A673 (cell line): ENCODE measurements at regions not wholly inside any gene's neighbourhood (a gene's known extent, or its start where the extent isn't known, plus 50 kb on each side); places are given as distances from the start of the nearest gene placed in this dataset.

Experiments
- BruUV-seq: library from RNA; stranded (reverse); fragments of 400-500 nt; replicated peaks from 2 replicates; lab custom pipeline; 2021; lab: Mats Ljungman, UMichigan
- CTCF ChIA-PET: fragments of 300-600 bp; sonication (Branson Sonifier 250); formaldehyde crosslinking; loops from one replicate; lab custom pipeline; 2022; ENCODE audit warnings: antibody characterized with exemption; lab: Charles Lee
- POLR2A ChIA-PET: fragments of 300-600 bp; sonication (Branson Sonifier 250); formaldehyde crosslinking; loops from one replicate; lab custom pipeline; 2022; ENCODE audit warnings: antibody characterized with exemption; ENCODE audit not compliant: low non-redundant PET; lab: Charles Lee
- DNase-seq: peaks from one replicate; pipeline ENCODE4 v3.0.0-alpha.2; 2015; ENCODE audit warnings: low spot score
- H3K27ac ChIP-seq: fragments of 200-600 bp; sonication (generic); 2 replicates; pipeline ENCODE4 v1.5.1; 2016; ENCODE audit warnings: mixed run types, low read depth, mild to moderate bottlenecking, mixed read lengths, antibody characterized with exemption, low read length; ENCODE audit not compliant: poor library complexity, severe bottlenecking
- H3K27me3 ChIP-seq: fragments of 200-600 bp; sonication (generic); replicated peaks from 2 replicates; pipeline ENCODE4 v1.6.1; 2017; ENCODE audit warnings: mixed run types, low read depth, mild to moderate bottlenecking, mixed read lengths, antibody characterized with exemption, low read length; ENCODE audit not compliant: insufficient read depth, poor library complexity
- H3K36me3 ChIP-seq: fragments of 200-600 bp; sonication (generic); 2 replicates; pipeline ENCODE4 v1.6.1; 2016; ENCODE audit warnings: mixed run types, mild to moderate bottlenecking, mixed read lengths, antibody characterized with exemption, low read length; ENCODE audit not compliant: insufficient read depth, poor library complexity, severe bottlenecking
- H3K4me1 ChIP-seq: fragments of 200-600 bp; sonication (generic); 2 replicates; pipeline ENCODE4 v1.6.1; 2017; ENCODE audit warnings: mixed run types, mild to moderate bottlenecking, mixed read lengths, antibody characterized with exemption, low read length; ENCODE audit not compliant: insufficient read depth, poor library complexity, severe bottlenecking
- H3K4me3 ChIP-seq: fragments of 200-600 bp; sonication (generic); 2 replicates; pipeline ENCODE4 v1.5.1; 2016; ENCODE audit warnings: low read depth, mixed run types, mild to moderate bottlenecking, mixed read lengths, low read length; ENCODE audit not compliant: poor library complexity, severe bottlenecking
- H3K9me3 ChIP-seq: fragments of 200-600 bp; sonication (generic); 2 replicates; pipeline ENCODE4 v1.6.1; 2016; ENCODE audit warnings: mixed run types, low read depth, mild to moderate bottlenecking, mixed read lengths, antibody characterized with exemption, low read length; ENCODE audit not compliant: poor library complexity, severe bottlenecking
- CTCF ChIP-seq: fragments of 300-800, 200-600 bp; sonication (generic); conservative IDR thresholded peaks from 2 replicates; pipeline ENCODE4 v1.5.1; 2017; ENCODE audit warnings: low read depth, mild to moderate bottlenecking, antibody characterized with exemption, low read length, moderate library complexity, mixed read lengths
- EZH2 ChIP-seq: fragments of 200-600 bp; sonication (generic); IDR thresholded peaks from 2 replicates; pipeline ENCODE4 v1.6.1; 2017; ENCODE audit warnings: borderline replicate concordance, low read depth, mild to moderate bottlenecking, mixed read lengths, antibody characterized with exemption, low read length; ENCODE audit not compliant: poor library complexity, severe bottlenecking
- intact Hi-C: fragments of 100-400 bp; cut with micrococcal nuclease; formaldehyde crosslinking; loops from one replicate; pipeline ENCODE4 v1.10.0; 2022; ENCODE audit not compliant: unreplicated experiment

- ChIA-PET CTCF (no interaction called here), POLR2A (no interaction called here)
- no TSS peak for BruUV-seq
- no peak for DNase-seq
- peak overlapping the region; percentile 36 for H3K4me3 ChIP-seq
- intact Hi-C loops = no loop called here
- no peaks in the 10 kb centered on the region for H3K4me1 ChIP-seq
- H3K27ac ChIP-seq = no peak overlapping the region
- TF ChIP-seq CTCF = no peak
- H3K36me3 ChIP-seq = no peaks in the 10 kb centered on the region
- H3K27me3 ChIP-seq = peaks cover 47% of the 10 kb centered on the region
- H3K9me3 ChIP-seq = no peaks in the 10 kb centered on the region
These were observed 750.7 kb upstream of the SORCS1 start for GRCh38 chr10:107915215-107915610.

GRCh38 chr10:107914450-107915214 is 750.1 kb upstream of the SORCS1 start:
- peaks cover 47% of the 10 kb centered on the region for H3K27me3 ChIP-seq
- no peaks in the 10 kb centered on the region for H3K36me3 ChIP-seq
- ChIA-PET CTCF (no interaction called here), POLR2A (no interaction called here)
- no peaks in the 10 kb centered on the region for H3K4me1 ChIP-seq
- H3K27ac ChIP-seq = no peak overlapping the region
- H3K9me3 ChIP-seq = no peaks in the 10 kb centered on the region
- BruUV-seq = no TSS peak
- peak overlapping the region; percentile 36 for H3K4me3 ChIP-seq
- TF ChIP-seq EZH2 (peak; percentile 35), CTCF (no peak)
- intact Hi-C loops = no loop called here
- peak; percentile 10 for DNase-seq

DNA sequence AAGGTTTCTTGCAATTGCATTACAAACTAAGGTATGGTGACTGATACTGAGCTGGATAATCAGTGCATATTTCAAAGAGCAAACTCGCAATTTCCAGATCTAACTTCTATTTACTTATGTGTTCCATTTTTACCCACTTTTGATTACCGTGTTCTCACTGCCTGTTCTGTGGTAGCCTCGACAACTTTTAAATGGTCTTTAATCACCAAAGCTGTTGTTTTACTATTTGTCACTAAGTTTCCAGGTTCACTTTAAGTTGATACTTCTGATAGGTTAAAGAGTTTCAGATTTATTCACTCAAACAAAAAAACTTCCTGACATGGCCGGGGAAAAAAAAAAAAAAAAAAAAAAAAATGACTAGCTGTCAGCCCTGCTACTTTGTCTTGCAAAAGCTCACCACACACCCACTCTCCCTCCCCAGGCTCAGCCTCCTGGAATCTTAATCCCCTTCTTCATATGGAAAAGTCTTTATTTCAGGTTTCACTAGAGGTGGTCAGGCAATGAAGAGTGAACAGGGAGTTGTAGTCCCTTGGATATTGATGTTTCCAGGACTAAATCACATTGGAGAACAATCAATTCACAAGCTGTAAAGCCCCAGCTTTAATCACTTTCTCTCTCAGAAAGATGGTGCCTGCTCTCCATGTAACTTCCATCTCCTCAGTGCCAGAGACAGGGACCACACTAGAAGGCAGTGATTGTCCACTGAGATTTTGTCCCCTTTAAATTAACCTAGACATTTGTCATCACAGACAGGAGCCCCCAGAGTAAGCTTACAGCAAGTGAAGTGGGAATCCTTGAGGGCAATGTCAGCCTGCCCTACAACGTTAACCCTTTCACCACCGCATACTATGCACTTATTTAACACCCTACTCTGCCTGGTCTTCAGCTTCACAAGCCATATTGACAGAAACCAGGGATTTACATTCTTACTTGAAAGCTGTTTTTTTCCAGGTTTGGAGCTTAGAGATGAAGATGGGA is 749.1 kb upstream of the SORCS1 start:
- BruUV-seq = no TSS peak
- Histone ChIP-seq H3K4me1 (no peaks in the 10 kb centered on the region), H3K9me3 (no peaks in the 10 kb centered on the region), H3K36me3 (no peaks in the 10 kb centered on the region), H3K4me3 (no peak overlapping the region), H3K27me3 (peaks cover 47% of the 10 kb centered on the region), H3K27ac (no peak overlapping the region)
- intact Hi-C loops = no loop called here
- DNase-seq = no peak
- CTCF ChIA-PET = no interaction called here
- TF ChIP-seq CTCF (no peak), EZH2 (no peak)
- POLR2A ChIA-PET = no interaction called here
